Motor neuron (in vitro differentiated cells): ENCODE measurements at regions not wholly inside any gene's neighbourhood (a gene's known extent, or its start where the extent isn't known, plus 50 kb on each side); places are given as distances from the start of the nearest gene placed in this dataset.
"Not testable (repeated sequence)": the region's sequence is repeated elsewhere in the genome, so short reads cannot be mapped to it uniquely, and the experiment has no call there.

Experiments used
- ATAC-seq, 8 experiments: fragments of 200-7000 bp; cut with Tn5 transposase; replicated peaks in 6 of 8; 2 replicates each; pipeline ENCODE4 v1.8.0; 2021; ENCODE audit warnings: mild to moderate bottlenecking in 8 of 8, moderate library complexity in 8 of 8
- H3K27ac ChIP-seq, 2 donors: fragments of 250-450 bp; sonication (Bioruptor Pico); 2 replicates each; pipeline ENCODE4 v1.9.0; 2021; ENCODE audit warnings: antibody characterized with exemption in 2 of 2, mild to moderate bottlenecking in 2 of 2, moderate library complexity in 1 of 2
- H3K4me1 ChIP-seq, 2 donors: fragments of 250-450 bp; sonication (Bioruptor Pico); replicated peaks in 1 of 2; 2 replicates each; pipeline ENCODE4 v1.6.1; 2021; ENCODE audit warnings: antibody characterized with exemption in 2 of 2, mild to moderate bottlenecking in 2 of 2, moderate library complexity in 1 of 2
- H3K4me3 ChIP-seq, 5 donors: fragments of 250-450 bp; sonication (Bioruptor Pico); 2 replicates each; pipeline ENCODE4 v1.9.0; 2021; ENCODE audit warnings: antibody characterized with exemption in 5 of 5, mild to moderate bottlenecking in 5 of 5, moderate library complexity in 4 of 5
- WGBS, 10 experiments: fragments of 450-650 bp; shearing (Covaris generic); methylation state at CpG; one replicate each; pipeline ENCODE4 v1.0.0; 2022; 5-methylcytosine and 5-hydroxymethylcytosine counted together
- in situ Hi-C, 9 experiments: fragments of 400-800 bp; cut with MboI; loops; one replicate each; pipeline ENCODE4 v1.15.0; 2021; ENCODE audit warnings: low sequenced_read_pairs in 9 of 9, low pct_unique_long_range_greater_than_20kb in 2 of 9; ENCODE audit not compliant: unreplicated experiment in 9 of 9

DNA sequence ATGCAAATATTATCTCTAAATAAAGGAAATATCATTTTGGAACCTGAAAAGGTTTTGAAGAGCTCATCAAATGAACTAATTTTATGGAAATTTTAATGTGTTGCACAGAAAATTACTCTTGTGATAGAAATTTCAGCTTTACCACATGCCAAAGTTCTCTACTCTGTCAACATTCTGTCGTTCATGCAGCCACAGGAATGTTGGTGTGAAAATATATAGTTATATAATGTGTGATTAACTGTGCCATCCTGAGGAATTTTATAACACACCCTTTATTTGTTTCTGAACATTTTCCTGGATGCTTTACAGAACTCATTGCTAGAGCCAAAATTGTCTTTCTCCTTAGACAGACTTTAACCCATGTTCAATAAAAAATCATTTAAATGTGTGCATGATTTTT, 202.5 kb upstream of the SLC8A1 start:
- no peak for ATAC-seq
- in situ Hi-C loops = no loop called here

DNA sequence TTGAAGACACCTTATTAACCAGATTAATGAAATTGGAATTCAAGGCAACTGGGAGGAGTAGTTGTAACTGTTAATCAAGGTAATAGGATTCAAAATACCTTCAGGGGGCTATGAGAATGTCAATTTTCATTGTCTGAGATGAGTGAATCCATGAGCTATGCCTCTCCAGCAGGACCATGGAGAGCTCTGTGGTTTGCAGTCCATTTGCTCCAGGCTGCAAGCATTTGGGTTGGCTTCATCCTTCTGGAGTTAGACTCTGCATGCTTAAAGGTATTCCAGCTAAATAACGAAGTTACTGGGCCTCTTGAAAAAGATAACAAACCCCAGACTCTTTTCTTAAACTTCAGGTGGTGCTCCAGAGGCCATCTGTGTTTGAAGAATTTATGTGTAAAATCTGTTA, 207.1 kb upstream of the SLC8A1 start:
- Histone ChIP-seq H3K27ac (no peak overlapping the region), H3K4me1 (no peaks in the 10 kb centered on the region), H3K4me3 (no peak overlapping the region)
- peak in 1 of 8 experiments; percentile 36 for ATAC-seq
- 0 to 67% (median 34%) methylated on average over 1 of the region's 1 CpG; no CpG with 5 or more reads in 6 of the 10 experiments for WGBS, 10 experiments
- in situ Hi-C loops = no loop called here

More for the DNA sequence above, 202.5 kb upstream of the SLC8A1 start:
- 0 to 100% (median 43%) methylated on average over 1 of the region's 1 CpG; no CpG with 5 or more reads in 3 of the 10 experiments for WGBS, 10 experiments
- Histone ChIP-seq H3K4me3 (no peak overlapping the region), H3K27ac (no peak overlapping the region), H3K4me1 (no peaks in the 10 kb centered on the region)

DNA sequence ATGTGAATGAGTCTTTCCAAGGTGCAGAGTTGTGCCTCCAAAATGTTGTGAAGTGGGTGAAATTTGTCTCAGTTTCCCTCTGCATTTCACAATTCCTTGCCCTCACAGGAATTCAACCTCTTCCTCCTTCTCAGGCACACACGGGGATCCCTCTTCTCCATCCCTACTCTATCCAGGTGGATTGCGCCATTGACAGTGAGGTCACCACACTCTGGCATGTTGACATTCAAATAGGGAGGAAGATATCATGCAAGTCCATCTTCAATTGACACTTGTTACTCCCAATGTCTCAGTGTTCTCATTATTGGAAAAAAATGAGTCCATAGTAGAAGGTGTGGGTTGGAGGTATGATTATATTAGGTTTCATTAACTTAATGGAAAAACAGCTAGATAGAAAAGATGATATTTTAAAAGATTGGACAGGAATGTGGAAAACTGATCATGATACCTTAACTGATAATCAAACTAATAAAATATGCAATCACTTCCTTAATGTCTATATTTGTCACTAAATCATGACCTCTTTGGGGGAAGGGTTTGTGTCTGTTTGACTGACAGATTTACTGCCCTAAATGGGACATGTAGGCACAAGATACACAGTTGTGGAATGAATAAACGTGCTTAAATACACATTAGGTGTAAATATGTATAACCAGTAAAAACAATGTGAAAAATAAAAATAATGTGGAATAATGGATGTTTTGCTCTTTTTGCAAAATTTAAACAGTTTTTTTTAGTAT, 213.8 kb upstream of the SLC8A1 start:
- in situ Hi-C loops = no loop called here
- Histone ChIP-seq H3K27ac (no peak overlapping the region), H3K4me1 (peaks cover 6 to 9% of the 10 kb centered on the region in 2 donors), H3K4me3 (no peak overlapping the region)
- ATAC-seq = no peak
- 0 to 100% (median 78%) methylated on average over 1 to 3 of the region's 3 CpGs for WGBS, 10 experiments

DNA sequence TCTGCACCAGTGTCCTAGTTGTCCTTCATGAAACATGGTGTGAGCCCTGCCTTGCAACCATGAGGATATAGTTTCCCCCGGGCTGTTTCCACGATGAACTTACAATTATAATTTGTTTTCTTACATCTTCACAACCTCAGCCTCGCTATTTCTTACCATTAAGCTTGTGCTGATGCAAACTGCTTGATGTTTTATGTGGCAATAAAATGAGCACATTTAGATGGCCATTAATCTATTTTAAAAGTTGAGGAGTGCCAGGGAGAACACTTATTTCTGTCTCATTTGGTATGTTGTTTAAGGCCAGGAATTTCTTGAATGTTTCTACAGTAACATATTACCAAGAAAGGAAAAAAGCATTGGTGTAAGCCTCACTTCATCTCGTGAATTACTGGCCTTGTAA, 214.5 kb upstream of the SLC8A1 start:
- Histone ChIP-seq H3K4me1 (peaks cover 6 to 9% of the 10 kb centered on the region in 2 donors), H3K4me3 (no peak overlapping the region), H3K27ac (no peak overlapping the region)
- in situ Hi-C loops = no loop called here
- peak in 2 of 8 experiments; percentile 51 to 57 for ATAC-seq
- 0 to 100% (median 71%) methylated on average over 1 to 4 of the region's 4 CpGs for WGBS, 10 experiments

DNA sequence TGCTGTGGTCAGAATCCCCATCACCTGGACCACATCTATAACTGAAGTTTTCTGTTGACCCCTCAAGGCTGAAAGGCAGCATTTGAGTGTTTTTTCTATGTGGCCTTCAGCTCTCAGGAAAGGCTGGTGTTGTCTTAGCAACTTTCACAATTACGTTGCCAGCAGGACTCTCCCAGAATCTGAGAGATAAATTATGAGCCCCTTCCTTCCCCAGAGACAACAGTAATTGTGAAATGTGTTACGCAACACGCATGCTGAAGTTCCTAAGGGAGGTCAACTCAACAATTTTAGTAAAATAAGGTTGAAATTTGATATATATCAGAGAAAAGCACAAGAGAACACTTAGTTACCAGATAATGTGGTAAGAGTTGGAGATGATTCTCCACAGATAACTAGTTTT, 216.5 kb upstream of the SLC8A1 start:
- 0 to 100% (median 64%) methylated on average over 1 to 3 of the region's 3 CpGs for WGBS, 10 experiments
- no peak overlapping the region for H3K4me3 ChIP-seq

DNA sequence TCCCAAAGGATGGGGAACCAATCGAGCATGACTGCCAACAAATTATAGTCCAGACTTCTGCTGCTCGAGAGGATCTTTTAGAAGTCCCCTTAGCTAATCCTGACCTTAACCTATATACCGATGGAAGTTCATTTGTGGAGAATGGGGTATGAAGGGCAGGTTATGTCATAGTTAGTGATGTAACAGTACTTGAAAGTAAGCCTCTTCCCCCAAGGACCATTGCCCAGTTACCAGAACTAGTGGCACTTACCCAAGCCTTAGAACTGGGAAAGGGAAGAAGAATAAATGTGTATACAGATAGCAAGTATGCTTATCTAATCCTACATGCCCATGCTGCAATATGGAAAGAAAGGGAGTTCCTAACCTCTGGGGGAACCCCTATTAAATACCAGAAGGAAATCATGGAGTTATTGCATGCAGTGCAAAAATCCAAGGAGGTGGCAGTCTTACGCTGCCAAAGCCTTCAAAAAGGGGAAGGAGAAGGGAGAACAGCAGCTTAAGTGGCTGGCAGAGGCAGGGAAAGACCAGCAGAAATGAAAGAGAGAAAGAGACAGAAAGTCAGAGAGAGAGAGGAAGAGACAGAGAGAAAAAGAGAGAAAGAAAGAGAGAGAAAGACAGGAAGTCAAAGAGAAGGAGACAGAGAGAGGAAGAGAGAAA, 224.4 kb upstream of the SLC8A1 start:
- ATAC-seq, in situ Hi-C loops, H3K4me1 ChIP-seq, H3K4me3 ChIP-seq, H3K27ac ChIP-seq: not testable (repeated sequence)
- 12 to 100% (median 61%) methylated on average over 1 to 4 of the region's 4 CpGs; no CpG with 5 or more reads in 1 of the 10 experiments for WGBS, 10 experiments

More for the DNA sequence above, 216.5 kb upstream of the SLC8A1 start:
- in situ Hi-C loops = no loop called here
- Histone ChIP-seq H3K4me1 (peaks cover 6 to 9% of the 10 kb centered on the region in 2 donors), H3K27ac (no peak overlapping the region)
- peak in 6 of 8 experiments; percentile 24 to 83 (median 35) for ATAC-seq

DNA sequence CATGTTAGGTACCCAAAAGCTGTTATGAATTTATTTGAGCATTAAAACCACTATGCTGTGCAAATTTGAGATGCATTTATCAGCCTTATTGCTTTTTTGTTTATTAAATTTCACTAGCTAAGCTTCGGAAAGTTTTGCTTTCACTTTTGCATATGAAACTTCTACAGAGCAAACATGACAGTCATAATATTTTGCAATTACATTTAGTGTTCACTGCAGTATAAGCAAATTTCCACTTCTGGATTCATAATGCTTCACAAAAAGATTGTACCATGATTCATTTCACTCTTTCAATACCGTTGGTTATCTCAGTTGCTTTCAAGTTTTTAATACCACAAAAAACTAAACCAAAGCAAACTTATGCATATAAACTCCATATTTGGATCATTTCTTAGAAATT, 228.7 kb upstream of the SLC8A1 start:
- ATAC-seq = no peak
- WGBS, 10 experiments = 50 to 96% (median 73%) methylated on average over 1 to 2 of the region's 2 CpGs
- Histone ChIP-seq H3K4me3 (no peak overlapping the region), H3K27ac (no peak overlapping the region), H3K4me1 (no peaks in the 10 kb centered on the region)
- in situ Hi-C loops = no loop called here

DNA sequence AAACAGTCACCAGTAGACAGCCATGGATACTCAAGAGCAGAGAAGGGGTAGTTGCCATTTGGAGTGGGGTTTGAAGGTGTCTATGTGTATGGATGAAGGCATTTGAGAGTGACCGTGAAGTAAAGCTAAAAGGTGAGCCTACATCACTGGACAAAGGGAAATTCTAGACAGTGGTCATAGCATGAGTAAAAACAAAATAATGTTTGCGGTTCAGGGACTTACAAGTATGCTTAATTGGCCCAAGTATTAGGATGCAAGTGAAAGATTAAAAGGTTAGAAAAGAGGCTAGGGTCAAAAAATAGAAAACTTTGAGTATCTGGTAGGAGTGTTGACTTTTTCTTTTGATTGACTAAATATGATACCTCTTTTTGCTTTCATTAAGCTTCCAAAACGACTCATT, 238.1 kb upstream of the SLC8A1 start:
- WGBS, 10 experiments = 29 to 100% (median 86%) methylated on average over 1 to 3 of the region's 3 CpGs
- H3K4me1 ChIP-seq = no peaks in the 10 kb centered on the region
- H3K4me3 ChIP-seq = no peak overlapping the region
- in situ Hi-C loops = no loop called here
- H3K27ac ChIP-seq = no peak overlapping the region
- ATAC-seq = no peak

DNA sequence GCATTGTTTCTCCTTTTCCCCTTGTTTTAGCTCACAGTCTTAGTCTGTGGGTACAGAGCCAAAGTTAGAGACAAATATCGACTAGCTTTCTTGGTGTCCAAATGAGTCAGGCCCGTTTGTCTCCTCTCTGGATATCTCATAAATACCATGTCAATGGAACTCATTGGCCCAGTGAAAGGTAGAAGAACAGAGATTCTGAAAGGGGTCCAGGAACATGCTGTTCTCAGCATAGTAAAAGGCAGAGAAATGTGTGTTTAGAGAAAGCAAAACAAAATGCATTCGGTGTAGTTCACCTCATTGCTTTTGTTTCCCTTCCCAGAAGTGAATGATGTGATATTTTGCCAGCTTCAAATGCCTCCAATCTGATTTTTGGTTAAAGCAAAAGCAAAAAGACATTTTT, 238.6 kb upstream of the SLC8A1 start:
- H3K4me1 ChIP-seq = no peaks in the 10 kb centered on the region
- in situ Hi-C loops = no loop called here
- WGBS, 10 experiments = 7 to 100% (median 83%) methylated on average over 1 to 3 of the region's 3 CpGs; no CpG with 5 or more reads in 1 of the 10 experiments
- no peak overlapping the region for H3K27ac ChIP-seq
- no peak overlapping the region for H3K4me3 ChIP-seq
- no peak for ATAC-seq

DNA sequence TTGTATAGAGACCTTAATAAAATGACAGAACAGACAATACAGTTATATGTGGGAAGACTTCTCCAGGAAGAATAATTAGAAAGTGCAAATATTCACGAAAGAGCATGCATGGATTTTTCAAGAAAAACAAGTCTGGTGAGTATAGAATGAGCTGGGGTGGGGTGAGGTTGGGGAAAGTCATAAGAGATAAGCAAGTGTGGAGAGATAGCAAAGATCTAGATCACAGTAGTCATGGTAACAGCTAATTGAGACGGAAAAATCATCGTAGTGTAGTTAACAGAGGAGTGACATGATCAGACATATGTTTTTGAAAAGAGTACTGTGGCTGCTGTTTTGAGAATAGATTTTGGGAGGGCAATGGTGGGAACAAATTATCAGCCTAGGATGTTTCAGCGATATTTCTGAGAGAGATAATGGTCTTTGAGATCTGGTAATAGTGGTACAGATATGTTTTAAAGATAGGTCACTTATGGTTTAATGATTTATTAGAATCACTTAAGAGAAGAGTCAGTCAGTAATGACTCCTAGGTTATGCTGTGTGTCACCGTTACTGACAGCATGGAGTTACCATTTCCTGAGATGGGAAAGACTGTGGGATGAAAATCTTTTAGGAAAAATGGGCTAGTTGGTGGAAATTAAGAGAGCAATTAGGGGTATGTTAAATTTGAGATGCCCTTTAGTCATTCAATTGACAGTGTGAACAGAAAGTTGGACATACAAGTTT, 248.5 kb upstream of the SLC8A1 start:
- in situ Hi-C loops = no loop called here
- H3K4me3 ChIP-seq = no peak overlapping the region
- ATAC-seq = peak in 2 of 8 experiments; percentile 45 to 73
- WGBS, 10 experiments = 8 to 94% (median 59%) methylated on average over 3 to 5 of the region's 5 CpGs
- H3K27ac ChIP-seq = no peak overlapping the region
- H3K4me1 ChIP-seq = peaks cover 0 to 2% of the 10 kb centered on the region in 2 donors

DNA sequence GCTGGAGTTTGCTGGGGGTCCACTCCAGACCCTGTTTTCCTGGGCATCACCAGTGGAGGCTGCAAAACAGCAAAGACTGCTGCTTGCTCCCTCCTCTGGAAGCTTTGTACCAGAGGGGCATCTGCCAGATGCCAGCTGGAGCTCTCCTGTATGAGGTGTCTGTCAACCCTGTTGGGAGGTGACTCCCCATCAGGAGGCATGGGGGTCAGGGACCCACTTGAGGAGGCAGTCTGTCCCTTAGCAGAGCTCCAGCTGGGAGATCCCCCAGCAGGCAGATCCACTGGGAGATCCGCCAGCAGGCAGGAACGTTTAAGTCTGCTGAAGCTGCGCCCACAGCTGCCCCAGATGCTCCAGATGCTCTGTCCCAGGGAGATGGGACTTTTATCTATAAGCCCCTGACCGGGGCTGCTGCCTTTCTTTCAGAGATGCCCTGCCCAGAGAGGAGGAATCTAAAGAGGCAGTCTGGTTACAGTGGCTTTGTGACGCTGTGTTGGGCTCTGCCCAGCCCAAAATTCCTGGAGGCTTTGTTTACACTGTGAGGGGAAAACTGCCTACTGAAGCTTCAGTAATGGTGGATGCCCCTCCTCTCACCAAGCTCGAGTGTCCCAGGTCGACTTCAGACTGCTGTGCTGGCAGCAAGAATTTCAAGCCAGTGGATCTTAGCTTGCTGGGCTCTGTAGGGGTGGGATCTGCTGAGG, 260.5 kb upstream of the SLC8A1 start:
- 0 to 59% (median 43%) methylated on average over 1 to 6 of the region's 7 CpGs; no CpG with 5 or more reads in 5 of the 10 experiments for WGBS, 10 experiments
- ATAC-seq = not testable (repeated sequence)

DNA sequence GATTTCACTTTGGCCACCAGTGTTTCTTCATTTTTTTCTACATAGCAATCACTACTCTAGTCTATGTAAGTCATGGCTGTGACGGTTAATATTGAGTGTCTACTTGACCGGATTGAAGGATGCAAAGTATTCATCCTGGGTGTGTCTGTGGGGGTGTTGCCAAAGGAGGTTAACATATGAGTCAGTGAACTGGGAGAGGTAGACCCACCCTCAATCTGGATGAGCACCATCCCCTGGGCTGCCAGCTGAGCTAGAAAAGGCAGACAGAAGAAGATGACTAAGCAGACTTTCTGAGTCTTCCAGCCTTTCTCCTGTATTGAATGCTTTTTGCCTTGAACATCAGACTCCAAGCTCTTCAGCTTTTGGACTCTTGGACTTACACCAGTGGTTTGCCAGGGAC, 265.0 kb upstream of the SLC8A1 start:
- 0 to 100% (median 85%) methylated on average over 1 to 2 of the region's 2 CpGs; no CpG with 5 or more reads in 2 of the 10 experiments for WGBS, 10 experiments
- Histone ChIP-seq H3K4me1 (no peaks in the 10 kb centered on the region), H3K27ac (no peak overlapping the region), H3K4me3 (no peak overlapping the region)
- ATAC-seq = peak in 3 of 8 experiments; percentile 60 to 89 (median 89)
- in situ Hi-C loops = no loop called here

More for the DNA sequence above, 260.5 kb upstream of the SLC8A1 start:
- in situ Hi-C loops, H3K4me1 ChIP-seq, H3K27ac ChIP-seq, H3K4me3 ChIP-seq: not testable (repeated sequence)

DNA sequence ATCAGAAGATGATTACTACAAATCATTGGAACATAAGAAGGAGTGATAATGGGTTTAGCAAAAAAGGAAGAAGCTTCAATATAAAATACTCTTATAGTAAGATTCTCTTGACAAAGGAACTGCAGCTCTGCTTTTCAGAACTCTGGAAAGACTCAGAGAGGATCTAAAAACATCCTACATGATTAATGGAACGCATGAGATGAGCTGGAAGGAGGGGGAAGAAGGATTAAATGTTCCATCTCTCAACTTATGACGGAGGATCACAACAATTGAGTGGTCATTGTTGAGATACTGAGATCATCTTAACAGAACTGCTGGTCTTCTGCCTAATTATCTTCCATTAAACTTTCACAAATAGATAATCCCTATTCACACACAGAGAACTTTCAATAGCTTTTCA, 267.5 kb upstream of the SLC8A1 start:
- no peak overlapping the region for H3K27ac ChIP-seq
- H3K4me3 ChIP-seq = no peak overlapping the region
- no peak for ATAC-seq
- no peaks in the 10 kb centered on the region for H3K4me1 ChIP-seq
- in situ Hi-C loops = no loop called here
- 0 to 80% (median 48%) methylated on average over 1 to 2 of the region's 2 CpGs; no CpG with 5 or more reads in 2 of the 10 experiments for WGBS, 10 experiments
